Gastrocnemius medialis (tissue), 4 donors: ENCODE measurements at regions not wholly inside any gene's neighbourhood (a gene's known extent, or its start where the extent isn't known, plus 50 kb on each side); places are given as distances from the start of the nearest gene placed in this dataset.

Experiments used
- CTCF ChIP-seq, 5 experiments: fragments of 450-650 bp in 3 of 5; fragments of 200-600 bp in 2 of 5; sonication (generic) in 2 of 5; IDR thresholded peaks in 4 of 5; conservative IDR thresholded peaks in 1 of 5; 1 replicate in 4 of 5; 2 replicates in 1 of 5; pipeline ENCODE4 v1.5.1; 2016 to 2019; ENCODE audit warnings: antibody characterized with exemption in 5 of 5, mild to moderate bottlenecking in 3 of 5, moderate library complexity in 3 of 5
- POLR2A ChIP-seq, 2 donors: fragments of 450-650 bp; IDR thresholded peaks; one replicate each; pipeline ENCODE4 v1.6.1; 2017; ENCODE audit warnings: antibody characterized with exemption in 2 of 2, mild to moderate bottlenecking in 2 of 2, moderate library complexity in 2 of 2

GRCh38 chr2:134124047-134124753 lies 129.7 kb upstream of the MGAT5 start:
- no peak for TF ChIP-seq CTCF (IDR thresholded peaks at IDR 0.05 in 4 of 5, conservative IDR thresholded peaks at IDR 0.05 in 1 of 5)
- no peak for TF ChIP-seq POLR2A (IDR thresholded peaks at IDR 0.05)
